Gastroesophageal sphincter (tissue), 4 donors: ENCODE measurements at regions not wholly inside any gene's neighbourhood (a gene's known extent, or its start where the extent isn't known, plus 50 kb on each side); places are given as distances from the start of the nearest gene placed in this dataset.

Experiments used
- ATAC-seq: fragments of 150-250 bp; one replicate; pipeline ENCODE4 v1.9.1; 2016; ENCODE audit warnings: mild to moderate bottlenecking, moderate library complexity
- H3K27ac ChIP-seq, 4 donors: fragments of 200-600 bp; sonication (generic) in 3 of 4; 1 replicate in 3 of 4; 2 replicates in 1 of 4; pipeline ENCODE4 v1.5.1; 2016 to 2019
- H3K27me3 ChIP-seq: fragments of 200-600 bp; sonication (generic); one replicate; pipeline ENCODE4 v1.5.1; 2019
- H3K36me3 ChIP-seq, 2 donors: fragments of 200-600 bp; sonication (generic); one replicate each; pipeline ENCODE4 v1.5.1; 2019; ENCODE audit warnings: control low read depth in 1 of 2
- H3K4me1 ChIP-seq, 3 donors: fragments of 200-600 bp; sonication (generic); 1 replicate in 2 of 3; 2 replicates in 1 of 3; pipeline ENCODE4 v1.5.1; 2016 to 2019; ENCODE audit warnings: control low read depth in 2 of 3
- H3K4me3 ChIP-seq, 2 donors: fragments of 200-600 bp; sonication (generic); one replicate each; pipeline ENCODE4 v1.5.1; 2019; ENCODE audit warnings: mild to moderate bottlenecking in 1 of 2, moderate library complexity in 1 of 2
- H3K9me3 ChIP-seq, 3 donors: fragments of 200-600 bp; sonication (generic); one replicate each; pipeline ENCODE4 v1.5.1; 2017 to 2019; ENCODE audit warnings: control low read depth in 2 of 3
- EP300 ChIP-seq: sonication (generic); formaldehyde crosslinking; IDR thresholded peaks from one replicate; pipeline ENCODE4 v1.6.1; 2017; ENCODE audit warnings: antibody characterized with exemption, mild to moderate bottlenecking
- POLR2A ChIP-seq, 2 donors: fragments of 450-650 bp; IDR thresholded peaks; one replicate each; pipeline ENCODE4 v1.6.1; 2017; ENCODE audit warnings: antibody characterized with exemption in 2 of 2, mild to moderate bottlenecking in 2 of 2, moderate library complexity in 1 of 2
- POLR2AphosphoS5 ChIP-seq: sonication (generic); formaldehyde crosslinking; IDR thresholded peaks from one replicate; pipeline ENCODE4 v1.6.1; 2017; ENCODE audit warnings: antibody characterized with exemption
- WGBS, 2 donors: methylation state at CpG; one replicate each; pipeline ENCODE4 v1.1.5; 2018; ENCODE audit warnings: low coverage in 1 of 2; 5-methylcytosine and 5-hydroxymethylcytosine counted together
- TF ChIP-seq, protein P1 (sequence below), 4 experiments: fragments of 200-600 bp in 2 of 4; fragments of 450-650 bp in 2 of 4; sonication (generic) in 1 of 4; IDR thresholded peaks; one replicate each; pipeline ENCODE4 v1.5.1; 2017 to 2019; ENCODE audit warnings: antibody characterized with exemption in 4 of 4, mild to moderate bottlenecking in 2 of 4, moderate library complexity in 2 of 4

GRCh38 chr18:57214976-57215375 is 68.1 kb downstream of the BOD1L2 start:
- no peaks in the 10 kb centered on the region for H3K36me3 ChIP-seq
- peaks cover 0 to 4% (median 0%) of the 10 kb centered on the region in 3 donors for H3K9me3 ChIP-seq
- 92 to 100% methylated on average over 2 to 3 of the region's 3 CpGs for WGBS, 2 donors
- TF ChIP-seq EP300 (no peak), POLR2A (IDR thresholded peaks at IDR 0.05) (no peak), POLR2AphosphoS5 (no peak)
- TF ChIP-seq, protein P1, sequence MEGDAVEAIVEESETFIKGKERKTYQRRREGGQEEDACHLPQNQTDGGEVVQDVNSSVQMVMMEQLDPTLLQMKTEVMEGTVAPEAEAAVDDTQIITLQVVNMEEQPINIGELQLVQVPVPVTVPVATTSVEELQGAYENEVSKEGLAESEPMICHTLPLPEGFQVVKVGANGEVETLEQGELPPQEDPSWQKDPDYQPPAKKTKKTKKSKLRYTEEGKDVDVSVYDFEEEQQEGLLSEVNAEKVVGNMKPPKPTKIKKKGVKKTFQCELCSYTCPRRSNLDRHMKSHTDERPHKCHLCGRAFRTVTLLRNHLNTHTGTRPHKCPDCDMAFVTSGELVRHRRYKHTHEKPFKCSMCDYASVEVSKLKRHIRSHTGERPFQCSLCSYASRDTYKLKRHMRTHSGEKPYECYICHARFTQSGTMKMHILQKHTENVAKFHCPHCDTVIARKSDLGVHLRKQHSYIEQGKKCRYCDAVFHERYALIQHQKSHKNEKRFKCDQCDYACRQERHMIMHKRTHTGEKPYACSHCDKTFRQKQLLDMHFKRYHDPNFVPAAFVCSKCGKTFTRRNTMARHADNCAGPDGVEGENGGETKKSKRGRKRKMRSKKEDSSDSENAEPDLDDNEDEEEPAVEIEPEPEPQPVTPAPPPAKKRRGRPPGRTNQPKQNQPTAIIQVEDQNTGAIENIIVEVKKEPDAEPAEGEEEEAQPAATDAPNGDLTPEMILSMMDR (IDR thresholded peaks at IDR 0.05), result no peak
- peaks cover 42% of the 10 kb centered on the region for H3K27me3 ChIP-seq
- H3K27ac ChIP-seq, result no peak overlapping the region
- no peak for ATAC-seq
- no peak overlapping the region for H3K4me3 ChIP-seq
- H3K4me1 ChIP-seq, result peaks cover 0 to 7% (median 0%) of the 10 kb centered on the region in 3 donors

DNA sequence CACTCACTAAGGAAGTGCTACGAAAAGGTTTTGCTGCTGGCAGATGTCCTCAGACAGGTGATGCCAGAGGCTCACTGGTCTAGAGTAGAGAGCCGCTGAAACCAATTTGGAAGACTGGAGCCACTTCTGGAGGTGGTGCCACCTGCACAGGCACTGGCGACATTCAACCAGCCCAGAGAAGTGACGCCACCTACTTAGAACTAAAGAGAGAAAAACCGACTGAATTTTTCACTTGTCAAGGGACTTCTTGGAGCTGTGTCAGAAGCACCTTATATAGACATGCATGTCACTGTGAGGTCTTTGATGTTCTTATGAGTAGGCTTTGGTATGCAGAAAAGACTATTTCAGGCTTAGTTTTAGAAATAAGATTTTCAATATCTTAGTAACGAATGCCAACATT is 71.4 kb downstream of the BOD1L2 start:
- Histone ChIP-seq H3K9me3 (peaks cover 0 to 4% (median 0%) of the 10 kb centered on the region in 3 donors), H3K27ac (no peak overlapping the region), H3K27me3 (peaks cover 45% of the 10 kb centered on the region), H3K4me3 (no peak overlapping the region), H3K4me1 (no peaks in the 10 kb centered on the region), H3K36me3 (no peaks in the 10 kb centered on the region)
- TF ChIP-seq, protein P1 (IDR thresholded peaks at IDR 0.05), result no peak
- TF ChIP-seq POLR2AphosphoS5, result no peak
- TF ChIP-seq EP300, result no peak
- no peak for TF ChIP-seq POLR2A (IDR thresholded peaks at IDR 0.05)
- WGBS, 2 donors, result 44 to 50% methylated on average over 2 to 6 of the region's 6 CpGs
- ATAC-seq, result no peak

DNA sequence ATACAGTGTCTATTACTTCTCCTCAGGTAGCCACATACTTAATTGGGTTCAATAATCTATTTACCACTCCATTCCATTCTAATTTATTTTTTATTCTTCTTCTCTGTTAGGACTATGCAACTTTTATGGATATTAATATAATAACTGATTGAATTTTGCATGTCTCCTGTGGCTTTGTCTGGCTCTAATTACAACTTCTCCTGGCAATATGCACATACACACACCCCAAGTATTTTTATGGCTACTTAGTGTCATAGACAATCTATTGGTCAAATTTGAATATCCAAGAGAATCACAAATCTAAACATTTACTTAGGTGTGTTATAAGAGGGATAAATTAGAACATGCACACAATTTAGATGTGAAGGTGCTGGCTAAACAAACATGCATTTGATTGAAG is 73.1 kb downstream of the BOD1L2 start:
- TF ChIP-seq POLR2AphosphoS5, result no peak
- TF ChIP-seq, protein P1 (IDR thresholded peaks at IDR 0.05), result no peak
- no peak for TF ChIP-seq EP300
- no peak for TF ChIP-seq POLR2A (IDR thresholded peaks at IDR 0.05)
- ATAC-seq, result no peak

GRCh38 chr18:57220480-57220879 is 73.6 kb downstream of the BOD1L2 start:
- no peak for ATAC-seq
- H3K4me1 ChIP-seq, result no peaks in the 10 kb centered on the region
- WGBS, 2 donors, result 6 to 14% methylated on average over 3 of the region's 3 CpGs
- H3K36me3 ChIP-seq, result no peaks in the 10 kb centered on the region
- no peaks in the 10 kb centered on the region for H3K9me3 ChIP-seq
- peaks cover 44% of the 10 kb centered on the region for H3K27me3 ChIP-seq
- H3K27ac ChIP-seq, result no peak overlapping the region
- TF ChIP-seq EP300 (no peak), POLR2AphosphoS5 (no peak), POLR2A (IDR thresholded peaks at IDR 0.05) (no peak)
- TF ChIP-seq, protein P1 (IDR thresholded peaks at IDR 0.05), result no peak
- H3K4me3 ChIP-seq, result no peak overlapping the region

More for the DNA sequence above, 73.1 kb downstream of the BOD1L2 start:
- Histone ChIP-seq H3K36me3 (no peaks in the 10 kb centered on the region), H3K27me3 (peaks cover 41% of the 10 kb centered on the region), H3K9me3 (no peaks in the 10 kb centered on the region), H3K27ac (no peak overlapping the region), H3K4me3 (no peak overlapping the region), H3K4me1 (no peaks in the 10 kb centered on the region)

- TF ChIP-seq, protein P1 (IDR thresholded peaks at IDR 0.05), result no peak
- no peak for TF ChIP-seq EP300
- no peak for TF ChIP-seq POLR2A (IDR thresholded peaks at IDR 0.05)
- no peak for TF ChIP-seq POLR2AphosphoS5
- Histone ChIP-seq H3K4me3 (no peak overlapping the region), H3K9me3 (no peaks in the 10 kb centered on the region), H3K4me1 (no peaks in the 10 kb centered on the region), H3K27me3 (peaks cover 46% of the 10 kb centered on the region), H3K36me3 (no peaks in the 10 kb centered on the region), H3K27ac (no peak overlapping the region)
- ATAC-seq, result no peak
- 40 to 61% methylated on average over 4 to 6 of the region's 9 CpGs for WGBS, 2 donors
Observed at GRCh38 chr18:57220930-57221483, 74.1 kb downstream of the BOD1L2 start.
